K562 (cell line): ENCODE measurements at regions not wholly inside any gene's neighbourhood (a gene's known extent, or its start where the extent isn't known, plus 50 kb on each side); places are given as distances from the start of the nearest gene placed in this dataset.

Experiments
- ATAC-seq: fragments of 200-7000 bp; cut with Tn5 transposase; 3 replicates; pipeline ENCODE4 v1.9.1; 2020; ENCODE audit warnings: moderate library complexity
- BruUV-seq: library from RNA; stranded (reverse); fragments of 400-500 nt; replicated peaks from 2 replicates; lab custom pipeline; 2021; lab: Mats Ljungman, UMichigan
- CTCF ChIA-PET: fragments of 300-600 bp; formaldehyde crosslinking; extraction: SDS; loops from one replicate; lab custom pipeline; 2021; ENCODE audit warnings: low intra/inter-chr PET ratio; lab: Yijun Ruan, JAX
- POLR2A ChIA-PET: fragments of 300-600, 350-650 bp; sonication (Branson Sonifier 250); formaldehyde crosslinking; extraction: SDS; loops from one replicate; lab custom pipeline; 2021; ENCODE audit warnings: antibody characterized with exemption, inconsistent platforms; lab: Yijun Ruan, JAX
- DNase-seq, 4 experiments: peaks; one replicate each; pipeline versions ENCODE4 v3.0.0 to v3.0.0-alpha.2; 2011 to 2018; ENCODE audit warnings: low spot score in 3 of 4, mixed read lengths in 3 of 4; ENCODE audit errors: extremely low read depth in 1 of 4
- FAIRE-seq: peaks from 2 replicates; lab custom pipeline; 2011; peaks lifted over from hg19 to GRCh38; lab: Jason Lieb, UNC
- H2AFZ ChIP-seq: 2 replicates; pipeline ENCODE4 v1.6.0; 2011; ENCODE audit warnings: low read depth, low read length, control low read depth, inconsistent platforms
- H3K27ac ChIP-seq: fragments of 200-600 bp; 3 replicates; pipeline ENCODE4 v1.8.0; 2011; ENCODE audit warnings: low read depth, mild to moderate bottlenecking, control low read depth, inconsistent platforms, low read length, moderate library complexity, mixed read lengths; ENCODE audit errors: extremely low read depth
- H3K27me3 ChIP-seq, 2 experiments: fragments of 300-600 bp in 1 of 2; 2 replicates in 1 of 2; 3 replicates in 1 of 2; pipeline versions ENCODE4 v1.6.0 to v1.8.0; 2011; ENCODE audit warnings: inconsistent platforms in 2 of 2, low read length in 2 of 2, mild to moderate bottlenecking in 1 of 2, mixed read lengths in 1 of 2, moderate library complexity in 1 of 2; ENCODE audit not compliant: control insufficient read depth in 2 of 2, insufficient read depth in 2 of 2
- H3K36me3 ChIP-seq: fragments of 300-600 bp; 3 replicates; pipeline ENCODE4 v1.8.0; 2011; ENCODE audit warnings: mild to moderate bottlenecking, low read length, inconsistent platforms; ENCODE audit not compliant: control insufficient read depth, insufficient read depth
- H3K4me1 ChIP-seq, 2 experiments: fragments of 200-600 bp in 1 of 2; replicated peaks in 1 of 2; 2 replicates in 1 of 2; 3 replicates in 1 of 2; pipeline versions ENCODE4 v1.5.1 to v1.8.0; 2011; ENCODE audit warnings: inconsistent platforms in 2 of 2, low read length in 2 of 2, mild to moderate bottlenecking in 1 of 2, mixed read lengths in 1 of 2, moderate library complexity in 1 of 2; ENCODE audit not compliant: control insufficient read depth in 2 of 2, insufficient read depth in 2 of 2
- H3K4me2 ChIP-seq: 2 replicates; pipeline ENCODE4 v1.6.1; 2011; ENCODE audit warnings: low read length, control low read depth, inconsistent platforms, mixed read lengths; ENCODE audit not compliant: insufficient read depth
- H3K4me3 ChIP-seq: fragments of 200-600 bp; sonication (generic), shearing (Covaris generic); 2 replicates; pipeline ENCODE4 v1.5.1; 2016; ENCODE audit warnings: control low read depth, inconsistent platforms
- H3K79me2 ChIP-seq: fragments of 200-600 bp; 3 replicates; pipeline ENCODE4 v1.8.0; 2011; ENCODE audit warnings: low read length, inconsistent platforms; ENCODE audit not compliant: control insufficient read depth, insufficient read depth
- H3K9ac ChIP-seq, 2 experiments: 2 replicates each; pipeline versions ENCODE4 v1.6.0 to v1.6.1; 2011; ENCODE audit warnings: low read depth in 2 of 2, low read length in 2 of 2, control low read depth in 1 of 2, inconsistent platforms in 1 of 2, mild to moderate bottlenecking in 1 of 2, mixed read lengths in 1 of 2; ENCODE audit not compliant: insufficient read depth in 1 of 2
- H3K9me1 ChIP-seq: one replicate; pipeline ENCODE4 v1.6.0; 2011; ENCODE audit warnings: inconsistent platforms, mild to moderate bottlenecking, low read length, moderate library complexity; ENCODE audit not compliant: control insufficient read depth, insufficient read depth
- H3K9me3 ChIP-seq: replicated peaks from 2 replicates; pipeline ENCODE4 v1.5.1; 2011; ENCODE audit warnings: low read depth, low read length, inconsistent platforms; ENCODE audit not compliant: control insufficient read depth, insufficient read depth
- H4K20me1 ChIP-seq: replicated peaks from 2 replicates; pipeline ENCODE4 v1.6.1; 2011; ENCODE audit warnings: low read length, inconsistent platforms, mixed read lengths; ENCODE audit not compliant: control insufficient read depth, insufficient read depth
- BDP1 ChIP-seq: IDR thresholded peaks from 3 replicates; pipeline ENCODE4 v1.6.1; 2011; ENCODE audit not compliant: insufficient read length, insufficient read depth
- CEBPG ChIP-seq, 3 experiments: fragments of 200-800 bp in 1 of 3; sonication (Bioruptor generic) in 1 of 3; sonication (generic) in 1 of 3; formaldehyde crosslinking in 1 of 3; IDR thresholded peaks in 2 of 3; conservative IDR thresholded peaks in 1 of 3; 2 replicates each; pipeline versions ENCODE4 v1.6.1 to v1.8.0; 2016 to 2022; ENCODE audit warnings: missing compliant biosample characterization in 2 of 3, missing genetic modification characterization in 2 of 3, mild to moderate bottlenecking in 1 of 3, missing genetic modification reagents in 1 of 3
- EP400 ChIP-seq: fragments of 450-650 bp; IDR thresholded peaks from 2 replicates; pipeline ENCODE4 v1.6.1; 2017; ENCODE audit warnings: antibody characterized with exemption, mild to moderate bottlenecking, moderate library complexity
- EZH2 ChIP-seq: IDR thresholded peaks from 2 replicates; pipeline ENCODE4 v1.6.1; 2012; ENCODE audit warnings: low read depth, mild to moderate bottlenecking, inconsistent platforms, low read length, borderline replicate concordance
- HMGN3 ChIP-seq: IDR thresholded peaks from 2 replicates; pipeline ENCODE4 v1.6.1; 2011; ENCODE audit warnings: borderline replicate concordance, low read depth, mild to moderate bottlenecking, mixed read lengths, low read length; ENCODE audit not compliant: insufficient read length; ENCODE audit errors: extremely low read depth
- HSF4 ChIP-seq: fragments of 250-450 bp; sonication (Bioruptor Pico); IDR thresholded peaks from 2 replicates; pipeline ENCODE4 v2.1.2; 2022; ENCODE audit warnings: mild to moderate bottlenecking, moderate library complexity, borderline replicate concordance
- MCM3 ChIP-seq: fragments of 450-650 bp; IDR thresholded peaks from 2 replicates; pipeline ENCODE4 v1.6.1; 2016
- POLR2A ChIP-seq: fragments of 450-650 bp; conservative IDR thresholded peaks from 2 replicates; pipeline ENCODE4 v1.6.1; 2016
- POLR2B ChIP-seq: fragments of 450-650 bp; IDR thresholded peaks from 2 replicates; pipeline ENCODE4 v1.6.1; 2018; ENCODE audit warnings: low read depth; ENCODE audit not compliant: partially characterized antibody
- PRMT5 ChIP-seq: sonication (generic); formaldehyde crosslinking; IDR thresholded peaks from 2 replicates; pipeline ENCODE4 v1.5.0; 2020; ENCODE audit warnings: missing genetic modification reagents
- RBM34 ChIP-seq: fragments of 200-400 bp; formaldehyde crosslinking; IDR thresholded peaks from 2 replicates; pipeline ENCODE4 v1.6.1; 2018; ENCODE audit warnings: low read length, borderline replicate concordance; ENCODE audit not compliant: insufficient read depth
- TBP ChIP-seq: optimal IDR thresholded peaks from 2 replicates; pipeline ENCODE3; 2011; ENCODE audit warnings: low read depth, low read length, improper control_type of control experiment
- WGBS: fragments of 100-300 bp; shearing (Covaris generic); methylation state at CpG from one replicate; pipeline ENCODE4 v1.1.6; 2016; ENCODE audit warnings: low coverage, mixed read lengths; ENCODE audit not compliant: insufficient coverage; ENCODE audit errors: missing lambda C conversion rate; 5-methylcytosine and 5-hydroxymethylcytosine counted together
- in situ Hi-C: fragments of 300-500 bp; cut with MboI; formaldehyde crosslinking; loops from 4 replicates; pipeline ENCODE4 v1.15.0; 2018; ENCODE audit warnings: inconsistent platforms, mixed read lengths
- intact Hi-C: fragments of 100-400 bp; cut with micrococcal nuclease; formaldehyde crosslinking; loops from 2 replicates; pipeline ENCODE4 v1.14.2; 2022
- TF ChIP-seq, protein P1 (sequence below): IDR thresholded peaks from 2 replicates; pipeline ENCODE4 v1.6.1; 2012; ENCODE audit warnings: low read depth, low read length, improper control_type of control experiment, borderline replicate concordance
- TF ChIP-seq, protein P2 (sequence below): fragments of 200-800 bp; sonication (Bioruptor generic); IDR thresholded peaks from 2 replicates; pipeline ENCODE4 v1.6.1; 2017; ENCODE audit warnings: missing genetic modification characterization, missing compliant biosample characterization
- TF ChIP-seq, protein P3 (sequence below): sonication (generic); formaldehyde crosslinking; IDR thresholded peaks from 2 replicates; pipeline ENCODE4 v1.8.0; 2022; ENCODE audit warnings: mild to moderate bottlenecking, missing genetic modification reagents

DNA sequence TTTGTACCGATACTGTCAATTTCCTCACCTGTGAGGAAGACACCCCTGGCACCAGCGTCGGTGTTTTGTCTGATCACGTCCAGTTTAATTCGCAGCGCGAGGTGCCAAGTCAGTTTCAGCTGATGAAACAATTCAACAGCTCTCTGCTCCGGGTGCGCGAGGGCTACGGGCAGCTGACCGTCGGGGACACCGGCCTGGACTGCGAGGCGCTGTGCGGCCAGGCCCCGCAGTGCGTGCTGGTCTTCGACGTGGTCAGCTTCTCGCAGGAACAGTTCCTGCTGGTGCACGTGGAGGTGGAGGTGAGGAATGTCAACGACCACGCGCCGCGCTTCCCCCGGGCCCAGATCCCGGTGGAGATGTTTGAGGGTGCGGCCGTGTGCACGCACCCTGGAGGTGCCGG is 171.5 kb downstream of the OLFM4 start:
- Histone ChIP-seq H3K27ac (no peak overlapping the region), H3K4me1 (no peaks in the 10 kb centered on the region), H2AFZ (no peak overlapping the region), H3K4me3 (no peak overlapping the region), H3K79me2 (no peaks in the 10 kb centered on the region), H3K9me1 (no peaks in the 10 kb centered on the region), H4K20me1 (no peaks in the 10 kb centered on the region), H3K9ac (no peak overlapping the region), H3K9me3 (no peaks in the 10 kb centered on the region), H3K27me3 (no peaks in the 10 kb centered on the region), H3K4me2 (no peak overlapping the region), H3K36me3 (no peaks in the 10 kb centered on the region)
- WGBS = 3% methylated on average over 12 of the region's 34 CpGs
- no TSS peak for BruUV-seq
- ChIA-PET CTCF (no interaction called here), POLR2A (no interaction called here)
- ATAC-seq (no peak), DNase-seq (no peak), FAIRE-seq (no peak)
- TF ChIP-seq MCM3 (no peak), HMGN3 (no peak), EP400 (no peak), HSF4 (CRISPR knock-in tag) (no peak), PRMT5 (CRISPR knock-in tag) (no peak), POLR2A (no peak), RBM34 (no peak), CEBPG (CRISPR knock-in tag; IDR thresholded peaks at IDR 0.05) (no peak), CEBPG (tag; conservative IDR thresholded peaks at IDR 0.05 in 1 of 2, IDR thresholded peaks at IDR 0.05 in 1 of 2) (no peak), EZH2 (no peak), BDP1 (no peak), POLR2B (no peak), TBP (no peak)
- TF ChIP-seq, protein P1, sequence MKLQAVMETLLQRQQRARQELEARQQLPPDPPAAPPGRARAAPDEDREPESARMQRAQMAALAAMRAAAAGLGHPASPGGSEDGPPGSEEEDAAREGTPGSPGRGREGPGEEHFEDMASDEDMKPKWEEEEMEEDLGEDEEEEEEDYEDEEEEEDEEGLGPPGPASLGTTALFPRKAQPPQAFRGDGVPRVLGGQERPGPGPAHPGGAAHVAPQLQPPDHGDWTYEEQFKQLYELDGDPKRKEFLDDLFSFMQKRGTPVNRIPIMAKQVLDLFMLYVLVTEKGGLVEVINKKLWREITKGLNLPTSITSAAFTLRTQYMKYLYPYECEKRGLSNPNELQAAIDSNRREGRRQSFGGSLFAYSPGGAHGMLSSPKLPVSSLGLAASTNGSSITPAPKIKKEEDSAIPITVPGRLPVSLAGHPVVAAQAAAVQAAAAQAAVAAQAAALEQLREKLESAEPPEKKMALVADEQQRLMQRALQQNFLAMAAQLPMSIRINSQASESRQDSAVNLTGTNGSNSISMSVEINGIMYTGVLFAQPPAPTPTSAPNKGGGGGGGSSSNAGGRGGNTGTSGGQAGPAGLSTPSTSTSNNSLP = no peak
- TF ChIP-seq, protein P2, sequence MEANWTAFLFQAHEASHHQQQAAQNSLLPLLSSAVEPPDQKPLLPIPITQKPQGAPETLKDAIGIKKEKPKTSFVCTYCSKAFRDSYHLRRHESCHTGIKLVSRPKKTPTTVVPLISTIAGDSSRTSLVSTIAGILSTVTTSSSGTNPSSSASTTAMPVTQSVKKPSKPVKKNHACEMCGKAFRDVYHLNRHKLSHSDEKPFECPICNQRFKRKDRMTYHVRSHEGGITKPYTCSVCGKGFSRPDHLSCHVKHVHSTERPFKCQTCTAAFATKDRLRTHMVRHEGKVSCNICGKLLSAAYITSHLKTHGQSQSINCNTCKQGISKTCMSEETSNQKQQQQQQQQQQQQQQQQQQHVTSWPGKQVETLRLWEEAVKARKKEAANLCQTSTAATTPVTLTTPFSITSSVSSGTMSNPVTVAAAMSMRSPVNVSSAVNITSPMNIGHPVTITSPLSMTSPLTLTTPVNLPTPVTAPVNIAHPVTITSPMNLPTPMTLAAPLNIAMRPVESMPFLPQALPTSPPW (CRISPR knock-in tag) = no peak
- TF ChIP-seq, protein P3, sequence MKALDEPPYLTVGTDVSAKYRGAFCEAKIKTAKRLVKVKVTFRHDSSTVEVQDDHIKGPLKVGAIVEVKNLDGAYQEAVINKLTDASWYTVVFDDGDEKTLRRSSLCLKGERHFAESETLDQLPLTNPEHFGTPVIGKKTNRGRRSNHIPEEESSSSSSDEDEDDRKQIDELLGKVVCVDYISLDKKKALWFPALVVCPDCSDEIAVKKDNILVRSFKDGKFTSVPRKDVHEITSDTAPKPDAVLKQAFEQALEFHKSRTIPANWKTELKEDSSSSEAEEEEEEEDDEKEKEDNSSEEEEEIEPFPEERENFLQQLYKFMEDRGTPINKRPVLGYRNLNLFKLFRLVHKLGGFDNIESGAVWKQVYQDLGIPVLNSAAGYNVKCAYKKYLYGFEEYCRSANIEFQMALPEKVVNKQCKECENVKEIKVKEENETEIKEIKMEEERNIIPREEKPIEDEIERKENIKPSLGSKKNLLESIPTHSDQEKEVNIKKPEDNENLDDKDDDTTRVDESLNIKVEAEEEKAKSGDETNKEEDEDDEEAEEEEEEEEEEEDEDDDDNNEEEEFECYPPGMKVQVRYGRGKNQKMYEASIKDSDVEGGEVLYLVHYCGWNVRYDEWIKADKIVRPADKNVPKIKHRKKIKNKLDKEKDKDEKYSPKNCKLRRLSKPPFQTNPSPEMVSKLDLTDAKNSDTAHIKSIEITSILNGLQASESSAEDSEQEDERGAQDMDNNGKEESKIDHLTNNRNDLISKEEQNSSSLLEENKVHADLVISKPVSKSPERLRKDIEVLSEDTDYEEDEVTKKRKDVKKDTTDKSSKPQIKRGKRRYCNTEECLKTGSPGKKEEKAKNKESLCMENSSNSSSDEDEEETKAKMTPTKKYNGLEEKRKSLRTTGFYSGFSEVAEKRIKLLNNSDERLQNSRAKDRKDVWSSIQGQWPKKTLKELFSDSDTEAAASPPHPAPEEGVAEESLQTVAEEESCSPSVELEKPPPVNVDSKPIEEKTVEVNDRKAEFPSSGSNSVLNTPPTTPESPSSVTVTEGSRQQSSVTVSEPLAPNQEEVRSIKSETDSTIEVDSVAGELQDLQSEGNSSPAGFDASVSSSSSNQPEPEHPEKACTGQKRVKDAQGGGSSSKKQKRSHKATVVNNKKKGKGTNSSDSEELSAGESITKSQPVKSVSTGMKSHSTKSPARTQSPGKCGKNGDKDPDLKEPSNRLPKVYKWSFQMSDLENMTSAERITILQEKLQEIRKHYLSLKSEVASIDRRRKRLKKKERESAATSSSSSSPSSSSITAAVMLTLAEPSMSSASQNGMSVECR = no peak
- intact Hi-C loops = no loop called here
- in situ Hi-C loops = no loop called here
